Dermis microvascular lymphatic vessel endothelial cell (primary cell): ENCODE measurements at regions not wholly inside any gene's neighbourhood (a gene's known extent, or its start where the extent isn't known, plus 50 kb on each side); places are given as distances from the start of the nearest gene placed in this dataset.

Experiments used
- DNase-seq, 2 donors: peaks; one replicate each; pipeline versions ENCODE4 v3.0.0 to v3.0.0-alpha.2; 2010; ENCODE audit warnings: low read depth in 2 of 2

- DNase-seq: no peak
These were observed 492.2 kb downstream of the FLRT2 start for GRCh38 chr14:86022031-86022629.

GRCh38 chr14:86020841-86021240 lies 490.9 kb downstream of the FLRT2 start:
- DNase-seq: no peak

- no peak for DNase-seq
These were observed 486.0 kb downstream of the FLRT2 start for GRCh38 chr14:86015941-86016340.

GRCh38 chr14:86015511-86015910 lies 485.6 kb downstream of the FLRT2 start:
- no peak for DNase-seq

GRCh38 chr14:86013641-86014040 lies 483.7 kb downstream of the FLRT2 start:
- DNase-seq: no peak

GRCh38 chr14:86012461-86012860 lies 482.5 kb downstream of the FLRT2 start:
- DNase-seq: no peak

GRCh38 chr14:86003998-86004397 lies 474.1 kb downstream of the FLRT2 start:
- no peak for DNase-seq

- no peak for DNase-seq
These were observed 466.6 kb downstream of the FLRT2 start for GRCh38 chr14:85996551-85996950.

- DNase-seq: no peak
These were observed 461.2 kb downstream of the FLRT2 start for GRCh38 chr14:85991156-85991555.

- no peak for DNase-seq
These were observed 458.0 kb downstream of the FLRT2 start for GRCh38 chr14:85987907-85988306.

GRCh38 chr14:85987292-85987691 lies 457.3 kb downstream of the FLRT2 start:
- DNase-seq: no peak

GRCh38 chr14:85978582-85979250 lies 448.8 kb downstream of the FLRT2 start:
- no peak for DNase-seq

GRCh38 chr14:85974602-85975001 lies 444.7 kb downstream of the FLRT2 start:
- DNase-seq: no peak

- DNase-seq: no peak
These were observed 433.5 kb downstream of the FLRT2 start for GRCh38 chr14:85963486-85963885.

- DNase-seq: no peak
These were observed 430.8 kb downstream of the FLRT2 start for GRCh38 chr14:85960756-85961155.

GRCh38 chr14:85959063-85959462 lies 429.1 kb downstream of the FLRT2 start:
- no peak for DNase-seq

GRCh38 chr14:85958069-85958468 lies 428.1 kb downstream of the FLRT2 start:
- DNase-seq: no peak

- no peak for DNase-seq
These were observed 423.3 kb downstream of the FLRT2 start for GRCh38 chr14:85953265-85953664.

GRCh38 chr14:85948153-85948552 lies 418.2 kb downstream of the FLRT2 start:
- no peak for DNase-seq

GRCh38 chr14:85947461-85948139 lies 417.7 kb downstream of the FLRT2 start:
- no peak for DNase-seq

- DNase-seq: no peak
These were observed 413.2 kb downstream of the FLRT2 start for GRCh38 chr14:85943192-85943591.

- DNase-seq: no peak
These were observed 404.9 kb downstream of the FLRT2 start for GRCh38 chr14:85934886-85935254.
